PC-9 (cell line): ENCODE measurements at regions not wholly inside any gene's neighbourhood (a gene's known extent, or its start where the extent isn't known, plus 50 kb on each side); places are given as distances from the start of the nearest gene placed in this dataset.

Experiments used
- CTCF ChIP-seq: fragments of 200-600 bp; sonication (generic); conservative IDR thresholded peaks from 2 replicates; pipeline ENCODE4 v1.6.1; 2017; ENCODE audit warnings: mixed run types, antibody characterized with exemption, mild to moderate bottlenecking, moderate library complexity
- EZH2 ChIP-seq: fragments of 200-600 bp; sonication (generic); IDR thresholded peaks from 2 replicates; pipeline ENCODE4 v1.8.0; 2017; ENCODE audit warnings: antibody characterized with exemption, low read depth

- TF ChIP-seq CTCF (no peak), EZH2 (no peak)
Measured at GRCh38 chr14:81942071-81942470, 408.4 kb upstream of the SEL1L start.
